Erythroblast (primary cell): ENCODE measurements at regions not wholly inside any gene's neighbourhood (a gene's known extent, or its start where the extent isn't known, plus 50 kb on each side); places are given as distances from the start of the nearest gene placed in this dataset.

Source experiments
- GATA1 ChIP-seq: IDR thresholded peaks from 2 replicates; pipeline ENCODE4 v1.6.1; 2011; ENCODE audit warnings: low read depth, mild to moderate bottlenecking, control low read depth, low read length, moderate library complexity
- POLR2A ChIP-seq: IDR thresholded peaks from 2 replicates; pipeline ENCODE4 v1.6.1; 2011; ENCODE audit warnings: mild to moderate bottlenecking, low read length

GRCh38 chr6:139538366-139538765 is 163.9 kb upstream of the CITED2 start:
- no peak for TF ChIP-seq POLR2A
- TF ChIP-seq GATA1: no peak
